WI38 (cell line): ENCODE measurements at regions not wholly inside any gene's neighbourhood (a gene's known extent, or its start where the extent isn't known, plus 50 kb on each side); places are given as distances from the start of the nearest gene placed in this dataset.

Experiments used
- H3K4me3 ChIP-seq: 2 replicates; pipeline ENCODE4 v1.5.1; 2011; ENCODE audit warnings: low read depth, mild to moderate bottlenecking, control low read depth, low read length
- TF ChIP-seq, protein P1 (sequence below): IDR thresholded peaks from 2 replicates; pipeline ENCODE4 v1.5.1; 2012; ENCODE audit warnings: low read depth, mild to moderate bottlenecking, control low read depth, low read length

DNA sequence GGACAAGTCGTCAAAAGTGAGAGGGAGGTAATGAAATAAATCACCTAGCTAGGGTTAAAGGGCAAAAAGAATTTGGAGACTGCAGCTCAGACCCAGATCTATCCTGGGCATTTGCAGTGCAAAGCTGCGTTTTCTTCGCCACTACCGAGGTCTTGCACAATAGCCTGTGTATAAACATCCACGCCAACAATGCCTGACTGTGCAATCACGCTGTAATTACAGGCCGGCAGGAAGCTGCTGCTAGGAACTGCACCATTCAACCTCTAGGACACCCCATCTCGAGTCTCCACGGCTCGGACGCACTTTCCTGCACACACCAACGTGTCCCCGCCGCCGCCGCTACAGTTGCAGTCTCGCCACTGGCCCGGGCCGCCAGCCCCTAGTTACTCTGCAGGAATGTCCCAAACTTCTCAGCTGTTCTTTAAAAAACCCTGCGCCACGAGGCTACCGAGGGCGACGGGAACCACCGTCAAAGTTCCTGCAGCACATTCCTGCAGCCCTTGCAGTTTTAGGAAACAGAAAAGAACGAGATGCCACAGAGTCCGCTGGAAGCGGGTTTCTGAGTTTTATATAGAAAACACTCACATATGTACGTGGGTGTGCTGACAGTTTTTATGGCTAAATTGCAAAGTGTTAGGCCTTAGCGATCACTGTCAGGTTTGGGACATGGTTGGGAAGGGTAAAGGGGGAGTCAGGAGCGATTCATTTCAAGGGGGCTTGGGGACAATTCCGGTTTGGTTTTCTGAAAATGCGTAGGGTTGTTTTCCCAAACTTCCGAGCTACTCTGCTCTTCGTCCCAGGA lies 65.6 kb upstream of the PTGR2 start:
- TF ChIP-seq, protein P1, sequence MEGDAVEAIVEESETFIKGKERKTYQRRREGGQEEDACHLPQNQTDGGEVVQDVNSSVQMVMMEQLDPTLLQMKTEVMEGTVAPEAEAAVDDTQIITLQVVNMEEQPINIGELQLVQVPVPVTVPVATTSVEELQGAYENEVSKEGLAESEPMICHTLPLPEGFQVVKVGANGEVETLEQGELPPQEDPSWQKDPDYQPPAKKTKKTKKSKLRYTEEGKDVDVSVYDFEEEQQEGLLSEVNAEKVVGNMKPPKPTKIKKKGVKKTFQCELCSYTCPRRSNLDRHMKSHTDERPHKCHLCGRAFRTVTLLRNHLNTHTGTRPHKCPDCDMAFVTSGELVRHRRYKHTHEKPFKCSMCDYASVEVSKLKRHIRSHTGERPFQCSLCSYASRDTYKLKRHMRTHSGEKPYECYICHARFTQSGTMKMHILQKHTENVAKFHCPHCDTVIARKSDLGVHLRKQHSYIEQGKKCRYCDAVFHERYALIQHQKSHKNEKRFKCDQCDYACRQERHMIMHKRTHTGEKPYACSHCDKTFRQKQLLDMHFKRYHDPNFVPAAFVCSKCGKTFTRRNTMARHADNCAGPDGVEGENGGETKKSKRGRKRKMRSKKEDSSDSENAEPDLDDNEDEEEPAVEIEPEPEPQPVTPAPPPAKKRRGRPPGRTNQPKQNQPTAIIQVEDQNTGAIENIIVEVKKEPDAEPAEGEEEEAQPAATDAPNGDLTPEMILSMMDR = no peak; the same call in 1 of the 2 replicates

DNA sequence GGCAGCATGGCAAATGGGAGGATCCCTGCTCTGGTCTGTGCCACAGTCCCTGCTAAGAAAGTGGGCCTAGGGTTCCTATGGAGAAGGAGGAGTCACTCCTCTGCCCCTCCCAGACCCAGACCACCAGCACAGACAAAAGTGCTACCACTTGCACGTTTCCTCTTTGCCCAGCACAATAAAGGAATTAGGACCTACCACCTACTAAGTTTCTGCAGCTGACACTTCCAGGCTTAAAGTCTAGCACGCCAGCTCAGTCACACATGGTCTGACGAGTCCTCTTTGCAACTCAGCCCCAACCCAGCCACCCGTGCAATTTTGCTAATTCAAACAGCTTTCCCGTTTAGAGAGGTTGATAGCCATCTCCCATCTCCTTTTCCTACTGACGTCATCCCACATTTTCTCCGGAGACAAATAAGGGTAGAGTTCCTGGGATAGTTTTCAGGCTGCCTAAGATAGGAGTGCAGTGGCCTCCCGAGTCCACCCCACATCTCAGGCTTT lies 66.2 kb upstream of the PTGR2 start:
- TF ChIP-seq, protein P1 = no peak
- peak overlapping the region; percentile 64 for H3K4me3 ChIP-seq

More for the DNA sequence above, 65.6 kb upstream of the PTGR2 start:
- peak overlapping the region; percentile 64 for H3K4me3 ChIP-seq

DNA sequence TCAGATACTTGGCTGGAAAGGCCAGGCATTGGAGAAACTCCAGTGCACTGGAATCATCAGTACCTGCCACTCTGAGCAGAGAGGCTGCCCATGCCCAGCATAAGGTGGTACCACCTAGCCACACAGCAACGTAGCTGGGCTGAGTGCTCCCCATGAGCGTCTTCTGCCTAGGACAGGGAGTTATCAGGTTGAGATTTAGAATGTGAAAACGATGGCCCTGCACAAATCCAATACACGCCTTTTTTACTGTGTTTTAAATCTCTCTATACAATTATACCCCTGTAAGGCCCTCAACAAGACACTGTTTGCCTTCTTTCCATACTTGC lies 66.7 kb upstream of the PTGR2 start:
- TF ChIP-seq, protein P1 = no peak
- H3K4me3 ChIP-seq = peak overlapping the region; percentile 64

DNA sequence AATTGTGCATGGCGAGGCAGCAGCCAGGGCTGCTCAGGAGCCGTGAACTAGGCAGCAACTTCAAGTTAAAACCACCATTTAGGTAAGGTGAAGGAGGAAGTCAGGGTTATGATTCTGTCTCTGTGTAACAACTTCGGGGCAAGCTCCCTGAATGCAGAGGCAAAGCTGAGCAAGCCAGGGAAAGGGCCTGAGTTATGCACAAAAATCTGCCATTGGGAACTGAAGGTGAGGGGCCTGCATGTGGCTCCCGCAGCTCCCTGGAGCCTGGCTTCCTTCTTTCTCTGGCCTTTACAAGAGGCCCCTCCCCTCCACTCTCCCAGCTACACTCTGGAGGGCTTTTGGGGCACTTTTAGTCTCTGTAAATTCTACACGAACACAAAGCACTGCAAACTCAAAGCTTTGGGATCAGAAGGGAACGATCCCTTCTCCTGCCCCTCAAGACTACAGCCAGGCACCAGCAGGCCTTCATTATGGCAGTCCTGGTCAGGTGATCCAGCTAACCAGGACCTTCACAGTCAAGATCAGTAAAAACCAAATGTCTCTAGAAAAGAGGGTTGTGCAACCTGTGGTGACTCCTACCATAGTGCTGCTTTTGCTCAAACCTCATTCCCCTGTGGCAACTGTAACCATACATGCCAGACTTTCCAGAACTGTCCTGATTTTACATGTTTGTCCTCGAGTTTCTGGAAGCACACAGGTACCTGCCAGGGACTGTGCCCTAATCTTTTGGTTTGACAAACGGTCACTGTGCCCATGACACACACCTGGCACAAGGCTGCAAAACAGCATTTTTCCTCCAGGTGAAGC lies 67.2 kb upstream of the PTGR2 start:
- TF ChIP-seq, protein P1 = no peak
- H3K4me3 ChIP-seq = peak overlapping the region; percentile 64

DNA sequence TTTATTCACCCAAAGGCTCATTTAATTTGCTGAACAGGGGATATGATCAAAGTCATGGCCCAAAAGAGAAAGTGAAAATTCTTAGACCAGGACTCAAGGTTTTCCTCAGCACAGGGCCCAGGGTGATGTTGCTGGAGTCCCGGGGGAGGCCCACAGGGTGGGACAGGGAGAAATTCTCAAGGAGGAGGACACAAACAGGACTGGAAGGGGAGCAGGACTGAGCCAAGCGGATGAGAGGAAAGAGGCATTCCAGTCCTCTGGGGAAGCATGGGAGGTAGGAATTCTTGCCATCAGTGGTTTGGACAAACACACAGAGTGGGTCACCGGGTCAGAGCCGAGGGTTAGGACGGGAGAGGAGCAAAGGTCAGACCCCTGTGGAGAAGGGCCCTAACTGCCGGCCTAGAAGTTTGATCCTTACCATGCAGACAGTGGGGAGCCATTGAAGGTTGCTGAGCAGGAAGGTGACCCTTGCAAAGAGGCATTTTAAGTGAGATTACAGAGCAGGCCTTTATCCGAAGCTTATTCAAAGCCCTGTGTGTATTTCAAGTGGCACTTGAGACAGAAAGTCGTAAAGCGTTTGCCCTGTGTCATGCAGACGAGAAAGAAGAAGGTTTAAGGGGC lies 68.4 kb upstream of the PTGR2 start:
- TF ChIP-seq, protein P1 = no peak
- H3K4me3 ChIP-seq = no peak overlapping the region

DNA sequence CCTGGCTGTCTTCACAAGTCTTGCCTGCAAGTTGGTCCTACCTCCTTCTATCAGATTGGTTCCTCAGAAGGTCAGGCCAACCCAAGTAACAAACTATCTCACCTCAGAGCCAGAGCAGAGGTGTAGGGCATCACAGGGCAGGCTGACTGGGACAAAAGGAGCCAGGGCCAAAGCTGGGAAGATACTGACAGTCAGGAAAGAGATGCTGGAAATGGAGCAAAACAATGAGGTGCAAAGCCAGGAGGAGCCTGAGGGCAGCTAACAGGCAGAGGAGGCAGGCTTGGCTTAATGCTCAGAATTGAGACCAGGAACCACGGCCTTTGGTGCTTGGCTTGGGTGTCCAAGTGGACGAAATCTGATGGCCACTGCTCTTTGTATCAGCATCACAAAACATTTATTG lies 68.4 kb upstream of the PNMA1 start:
- H3K4me3 ChIP-seq = no peak overlapping the region
- TF ChIP-seq, protein P1 = no peak
